NCI-H446 treated with DMSO at 0.1 percent for 48 hours (cell line): ENCODE measurements at regions not wholly inside any gene's neighbourhood (a gene's known extent, or its start where the extent isn't known, plus 50 kb on each side); places are given as distances from the start of the nearest gene placed in this dataset.
"Not testable (repeated sequence)": the region's sequence is repeated elsewhere in the genome, so short reads cannot be mapped to it uniquely, and the experiment has no call there.

Experiments
- DNase-seq: peaks from one replicate; lab custom pipeline; 2025; lab: John Stamatoyannopoulos, UW

DNA sequence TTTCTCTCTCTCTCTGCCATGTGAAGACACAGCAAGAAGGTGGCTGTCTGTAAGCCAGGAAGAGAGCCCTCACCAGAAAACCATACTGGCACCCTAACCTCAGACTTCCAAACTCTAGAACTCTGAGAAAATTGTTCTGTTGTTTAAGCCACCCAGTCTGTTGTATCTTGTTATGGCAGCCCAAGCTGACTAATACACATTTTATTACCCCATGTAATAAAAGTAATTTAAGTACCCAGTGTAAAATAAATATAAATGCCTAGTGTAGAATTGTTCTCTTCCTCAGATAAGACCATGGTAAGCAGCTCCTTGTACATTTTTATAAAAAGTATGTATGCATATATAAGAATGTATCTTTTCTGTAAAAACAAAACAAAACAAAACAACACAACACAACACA is 119.7 kb downstream of the DTL start:
- no peak for DNase-seq

DNA sequence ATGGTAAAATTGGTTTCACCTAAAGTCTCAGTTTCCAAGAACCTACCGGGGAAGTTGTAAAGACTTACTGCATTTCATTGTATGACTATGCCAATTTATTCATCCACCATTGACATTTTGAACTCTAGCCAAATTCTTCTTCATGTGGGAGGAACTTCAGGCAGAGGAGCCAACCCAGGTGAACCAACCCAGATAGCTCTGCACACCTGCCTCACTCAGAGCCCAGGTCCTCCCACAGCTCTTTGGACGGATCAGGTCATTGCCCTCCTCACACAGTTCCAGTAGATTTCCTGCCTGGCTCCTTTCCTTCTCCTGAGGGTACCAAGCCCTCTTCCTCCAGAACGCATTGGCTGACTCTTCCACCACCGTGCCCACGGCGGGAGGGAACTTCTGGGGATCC is 121.7 kb downstream of the DTL start:
- DNase-seq = no peak

DNA sequence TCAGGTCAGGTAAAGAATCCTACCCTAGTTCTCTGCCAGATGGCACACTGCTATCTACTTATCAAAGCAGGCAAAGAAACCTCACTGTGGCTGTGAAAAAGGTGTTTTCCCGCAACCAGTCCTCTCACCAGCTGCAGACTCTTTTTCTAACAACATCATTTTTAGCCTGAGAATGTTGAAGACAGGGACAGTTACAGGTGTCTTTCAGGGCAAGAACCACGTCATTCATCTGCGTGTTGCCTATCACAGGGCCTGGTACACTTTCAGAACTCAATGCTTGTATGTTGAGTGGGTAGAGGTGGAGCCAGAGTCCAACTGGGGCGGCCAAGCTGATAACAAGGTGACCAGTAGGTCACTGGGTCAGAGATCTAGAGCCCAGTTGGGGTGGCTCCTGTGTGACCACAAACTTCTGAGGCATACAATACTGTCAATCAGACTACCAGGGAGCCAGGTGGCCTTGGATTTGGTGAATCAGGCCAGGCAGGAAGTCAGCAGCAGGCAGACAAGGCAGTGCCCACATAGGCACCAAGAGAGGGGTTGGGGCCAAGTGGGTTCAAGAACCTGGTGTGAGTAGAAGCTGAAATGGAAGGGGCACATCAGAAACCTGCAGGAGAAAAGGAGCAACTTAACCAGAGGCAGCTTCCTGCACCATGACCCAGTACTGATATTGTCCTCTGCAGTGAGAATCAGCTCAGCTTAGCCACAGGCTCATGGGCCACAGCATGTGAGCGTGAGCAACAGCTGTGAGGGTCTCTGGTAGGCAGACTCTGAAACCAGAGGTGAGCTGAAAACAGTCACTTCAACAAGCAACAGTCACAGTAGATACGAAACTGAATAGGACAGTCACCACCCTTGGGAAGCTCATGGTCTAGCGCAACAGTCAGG is 123.6 kb downstream of the DTL start:
- no peak for DNase-seq

- DNase-seq = no peak
Measured at GRCh38 chr1:212161231-212161781, 123.9 kb upstream of the PPP2R5A start.

GRCh38 chr1:212162635-212163034 is 122.6 kb upstream of the PPP2R5A start:
- DNase-seq = peak; percentile 26

GRCh38 chr1:212164095-212164872 is 120.9 kb upstream of the PPP2R5A start:
- no peak for DNase-seq

DNA sequence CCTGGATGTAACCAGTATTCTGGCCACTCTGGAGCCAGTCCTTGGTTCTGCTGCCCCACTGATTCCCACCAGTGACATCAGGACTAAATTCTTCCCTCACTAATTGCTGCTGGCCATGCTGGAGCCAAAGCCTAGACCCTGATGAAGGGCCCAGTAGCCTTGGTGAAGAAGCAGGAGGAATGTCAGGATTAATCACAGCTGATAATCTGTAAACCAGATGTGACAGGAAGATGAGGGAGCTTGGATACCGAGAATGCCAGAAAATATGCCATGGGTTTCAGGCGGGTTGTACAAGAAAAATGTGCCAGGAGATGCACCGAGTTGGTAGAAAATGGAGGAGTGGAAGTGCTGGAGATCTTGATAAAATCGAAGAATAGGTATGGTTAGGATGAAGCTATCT is 119.0 kb upstream of the PPP2R5A start:
- DNase-seq = no peak

DNA sequence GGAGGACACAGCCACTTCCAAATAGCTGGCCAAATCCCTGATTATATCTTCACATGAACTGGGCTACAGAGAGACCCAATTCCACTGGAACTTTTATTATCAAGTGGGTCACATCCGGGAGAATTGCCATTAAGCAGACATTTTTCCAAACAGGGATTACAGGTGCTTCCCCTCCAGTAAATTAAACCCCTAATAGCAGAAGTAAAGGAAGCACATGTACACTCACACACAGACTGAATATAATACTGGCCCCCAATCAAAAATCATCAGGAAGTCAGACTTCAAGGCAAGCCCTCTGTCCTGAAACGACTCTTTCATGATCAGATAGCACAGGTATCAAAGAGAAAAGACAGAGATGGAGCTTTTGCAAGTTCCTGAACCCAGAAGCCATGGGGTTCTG is 118.6 kb upstream of the PPP2R5A start:
- DNase-seq = no peak

- no peak for DNase-seq
Measured at GRCh38 chr1:212167098-212167497, 118.1 kb upstream of the PPP2R5A start.

DNA sequence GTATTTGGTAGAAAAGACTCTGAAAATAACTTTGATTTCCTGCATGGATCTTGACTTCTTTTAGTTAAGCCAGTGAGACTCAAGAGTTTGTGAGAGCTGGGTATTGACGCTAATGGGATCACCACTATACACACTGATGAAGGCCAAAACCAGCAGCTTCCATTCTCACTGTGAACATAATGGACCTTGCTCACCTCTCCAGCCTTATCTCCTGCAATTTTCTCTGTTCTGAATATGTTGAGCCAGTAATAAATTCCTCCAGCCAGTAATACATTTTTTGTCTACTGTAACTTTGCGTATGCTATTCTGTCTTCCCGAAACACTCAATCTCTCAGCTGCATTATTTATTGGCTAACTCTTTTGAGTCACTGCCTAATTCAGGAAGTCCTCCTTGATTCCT is 111.6 kb upstream of the PPP2R5A start:
- DNase-seq = no peak

DNA sequence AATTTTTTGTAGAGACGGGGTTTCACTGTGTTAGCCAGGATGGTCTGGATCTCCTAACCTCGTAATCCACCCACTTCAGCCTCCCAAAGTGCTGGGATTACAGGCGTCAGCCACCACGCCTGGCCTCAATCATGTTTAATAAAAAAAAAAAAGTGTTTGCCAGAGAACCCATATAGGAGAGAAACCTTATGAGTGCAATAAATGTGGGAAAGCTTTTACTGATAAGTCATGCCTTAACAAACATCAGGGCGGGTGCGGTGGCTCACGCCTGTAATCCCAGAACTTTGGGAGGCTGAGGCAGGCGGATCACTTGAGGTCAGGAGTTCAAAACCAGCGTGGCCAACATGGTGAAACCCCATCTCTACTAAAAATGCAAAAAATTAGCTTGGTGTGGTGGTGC is 110.9 kb upstream of the PPP2R5A start:
- not testable (repeated sequence) for DNase-seq

- no peak for DNase-seq
Measured at GRCh38 chr1:212177542-212177941, 107.7 kb upstream of the PPP2R5A start.

GRCh38 chr1:212178851-212179250 is 106.4 kb upstream of the PPP2R5A start:
- no peak for DNase-seq

DNA sequence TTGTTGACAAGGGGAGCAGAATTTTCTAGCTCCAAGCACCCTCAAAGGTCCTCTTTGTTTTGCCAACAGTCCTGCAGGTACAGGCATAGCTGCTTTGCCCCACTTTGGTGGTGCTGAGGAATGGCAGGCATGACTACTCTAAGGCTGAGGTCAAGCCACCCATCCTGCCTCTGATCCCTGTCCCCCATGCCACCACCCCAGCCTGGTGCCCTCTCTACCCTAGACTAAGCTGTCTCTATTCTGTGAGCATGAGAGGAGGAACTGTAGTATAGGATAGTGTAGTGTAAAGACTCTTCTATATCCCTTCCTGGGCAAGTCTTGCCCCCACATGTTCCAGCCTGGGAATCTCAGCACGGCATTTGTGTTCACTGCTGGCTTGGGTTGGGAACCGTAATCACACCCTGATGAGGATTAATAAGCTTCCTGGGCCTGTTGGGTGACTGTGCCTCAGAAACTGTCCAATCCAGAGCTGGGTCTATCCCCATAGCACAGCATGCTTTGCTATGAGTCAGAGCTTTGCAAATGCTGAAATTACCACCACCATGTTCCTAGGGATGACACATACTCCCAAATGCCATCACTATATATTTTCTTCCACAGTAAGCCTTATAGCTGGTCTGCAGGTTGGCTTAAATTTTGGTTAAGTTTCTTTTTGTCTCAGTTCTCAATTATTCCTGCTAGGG is 105.7 kb upstream of the PPP2R5A start:
- DNase-seq = no peak

GRCh38 chr1:212181015-212181882 is 104.0 kb upstream of the PPP2R5A start:
- DNase-seq = no peak

DNA sequence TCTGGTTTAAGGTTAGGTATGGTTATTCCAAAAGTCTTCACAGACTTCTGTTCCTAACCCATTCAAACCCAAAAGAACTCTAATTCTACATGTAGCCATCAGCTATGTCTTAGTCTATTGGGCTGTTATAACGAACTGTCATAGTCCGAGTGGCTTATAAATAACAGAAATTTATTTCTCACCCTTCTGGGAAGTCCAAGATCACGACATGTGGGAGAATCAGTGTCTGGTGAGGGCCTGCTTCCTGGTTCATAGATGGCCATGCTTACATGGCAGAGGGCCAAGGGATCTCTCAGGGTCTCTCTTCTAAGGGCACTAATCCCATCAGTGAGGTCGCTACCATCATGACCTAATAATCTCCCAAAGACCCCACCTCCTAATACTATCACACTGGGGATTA is 103.0 kb upstream of the PPP2R5A start:
- no peak for DNase-seq

GRCh38 chr1:212182579-212182978 is 102.6 kb upstream of the PPP2R5A start:
- DNase-seq = no peak

DNA sequence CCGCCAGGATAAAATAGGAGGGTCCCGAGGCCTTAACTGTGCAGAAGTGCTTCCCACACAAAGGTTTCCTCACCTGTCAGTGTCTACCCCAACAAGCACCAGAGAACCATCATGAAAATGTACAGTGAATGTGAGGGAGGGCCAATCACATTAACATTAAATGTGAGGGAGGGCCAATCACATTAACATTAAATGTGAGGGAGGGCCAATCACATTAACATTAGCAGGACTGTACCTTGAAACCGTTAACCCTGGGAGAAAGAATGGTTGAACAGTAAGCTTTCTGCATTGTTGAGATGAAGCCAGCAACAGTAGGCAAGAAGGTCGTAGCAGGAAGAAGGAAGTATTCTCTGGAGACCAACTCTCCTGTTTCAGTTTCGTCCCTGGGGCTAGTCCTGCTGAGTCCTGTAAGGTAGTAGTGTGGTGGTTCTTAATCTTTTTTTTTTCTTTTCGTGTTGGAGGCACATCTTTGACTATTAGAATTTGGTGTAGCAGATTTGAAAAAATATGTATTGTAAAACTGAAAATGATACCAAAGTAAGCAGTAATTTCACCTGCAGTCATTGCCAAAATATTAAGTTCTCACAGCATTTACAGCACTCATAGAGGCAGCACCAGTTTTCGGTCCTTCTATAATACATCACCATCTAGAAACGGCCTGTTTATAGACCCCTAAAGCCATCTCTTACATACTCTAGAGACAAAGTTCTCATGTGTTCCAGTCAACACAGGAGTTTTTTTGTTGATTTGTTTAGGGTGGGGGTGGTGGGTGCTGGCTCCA is 98.6 kb upstream of the PPP2R5A start:
- no peak for DNase-seq

- no peak for DNase-seq
Measured at GRCh38 chr1:212188599-212189351, 96.4 kb upstream of the PPP2R5A start.

DNA sequence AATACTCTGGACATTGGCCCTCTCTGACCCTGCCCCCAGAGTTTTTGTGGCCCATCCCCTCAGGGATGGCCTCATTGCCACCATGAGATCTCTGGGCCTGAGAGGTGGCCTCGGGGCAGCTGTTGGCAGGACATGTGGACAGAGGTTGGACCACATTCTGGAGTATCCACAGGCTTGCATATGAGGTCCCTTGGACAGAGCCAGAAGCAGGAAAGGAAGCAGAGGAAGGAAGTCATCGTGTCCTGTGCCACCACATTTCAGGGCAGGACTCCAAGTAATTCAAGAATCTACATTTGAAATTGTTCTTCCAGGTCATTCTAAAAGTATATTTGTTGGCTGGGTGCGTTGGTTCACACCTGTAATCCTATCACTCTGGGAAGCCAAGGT is 95.9 kb upstream of the PPP2R5A start:
- no peak for DNase-seq
